HepG2 (cell line): ENCODE measurements at regions not wholly inside any gene's neighbourhood (a gene's known extent, or its start where the extent isn't known, plus 50 kb on each side); places are given as distances from the start of the nearest gene placed in this dataset.

Experiments
- ATAC-seq: fragments of 200-7000 bp; cut with Tn5 transposase; 3 replicates; pipeline ENCODE4 v1.9.1; 2020; ENCODE audit warnings: mild to moderate bottlenecking, moderate library complexity
- BruUV-seq: library from RNA; stranded (reverse); fragments of 400-500 nt; replicated peaks from 2 replicates; lab custom pipeline; 2021; lab: Mats Ljungman, UMichigan
- CTCF ChIA-PET: fragments of 300-600 bp; formaldehyde crosslinking; extraction: SDS; loops from one replicate; lab custom pipeline; 2021; ENCODE audit warnings: low total read pairs, inconsistent platforms, low intra/inter-chr PET ratio; lab: Yijun Ruan, JAX
- POLR2A ChIA-PET: fragments of 350-600 bp; sonication (Branson Sonifier 250); formaldehyde crosslinking; loops from one replicate; lab custom pipeline; 2020; ENCODE audit warnings: antibody characterized with exemption, inconsistent platforms; lab: Yijun Ruan, JAX
- DNase-seq: peaks from one replicate; pipeline ENCODE4 v3.0.0-alpha.2; 2015; ENCODE audit warnings: low spot score
- FAIRE-seq: peaks from 3 replicates; lab custom pipeline; 2011; peaks lifted over from hg19 to GRCh38; lab: Jason Lieb, UNC
- H2AFZ ChIP-seq: one replicate; pipeline ENCODE4 v1.6.1; 2011; ENCODE audit warnings: low read length, inconsistent platforms
- H3K27ac ChIP-seq: fragments of 300-600 bp; 3 replicates; pipeline ENCODE4 v1.8.0; 2011; ENCODE audit warnings: mixed run types, mild to moderate bottlenecking, mixed read lengths, low read length, inconsistent platforms; ENCODE audit not compliant: insufficient read depth; ENCODE audit errors: extremely low read length
- H3K27me3 ChIP-seq, 2 experiments: fragments of 200-600 bp in 1 of 2; 2 replicates in 1 of 2; 3 replicates in 1 of 2; pipeline versions ENCODE4 v1.6.0 to v1.8.0; 2011; ENCODE audit warnings: low read length in 2 of 2, mild to moderate bottlenecking in 2 of 2, moderate library complexity in 2 of 2, inconsistent platforms in 1 of 2; ENCODE audit not compliant: insufficient read depth in 2 of 2, control insufficient read depth in 1 of 2
- H3K36me3 ChIP-seq, 2 experiments: fragments of 200-600 bp in 1 of 2; replicated peaks in 1 of 2; 2 replicates in 1 of 2; 3 replicates in 1 of 2; pipeline versions ENCODE4 v1.5.1 to v1.8.0; 2011; ENCODE audit warnings: low read length in 2 of 2, inconsistent platforms in 1 of 2; ENCODE audit not compliant: insufficient read depth in 2 of 2, control insufficient read depth in 1 of 2
- H3K4me1 ChIP-seq: 2 replicates; pipeline ENCODE4 v1.5.1; 2012; ENCODE audit warnings: low read length, inconsistent platforms; ENCODE audit not compliant: insufficient read depth
- H3K4me2 ChIP-seq: 2 replicates; pipeline ENCODE4 v1.6.0; 2011; ENCODE audit warnings: low read depth, low read length, inconsistent platforms
- H3K4me3 ChIP-seq, 3 experiments: fragments of 200-600 bp in 1 of 3; sonication (generic), shearing (Covaris generic) in 1 of 3; replicated peaks in 1 of 3; 2 replicates each; pipeline ENCODE4 v1.5.1; 2011 to 2016; ENCODE audit warnings: low read length in 3 of 3, inconsistent platforms in 2 of 3, low read depth in 2 of 3, mild to moderate bottlenecking in 2 of 3, control low read depth in 1 of 3, mixed read lengths in 1 of 3; ENCODE audit not compliant: insufficient read depth in 1 of 3
- H3K79me2 ChIP-seq: one replicate; pipeline ENCODE4 v1.6.1; 2011; ENCODE audit warnings: low read length, inconsistent platforms; ENCODE audit not compliant: insufficient read depth
- H3K9ac ChIP-seq: 2 replicates; pipeline ENCODE4 v1.6.0; 2011; ENCODE audit warnings: mild to moderate bottlenecking, low read depth, low read length, inconsistent platforms; ENCODE audit not compliant: insufficient read depth
- H3K9me3 ChIP-seq: 2 replicates; pipeline ENCODE4 v1.5.1; 2012; ENCODE audit warnings: mild to moderate bottlenecking, low read length
- H4K20me1 ChIP-seq: 2 replicates; pipeline ENCODE4 v1.6.0; 2011; ENCODE audit warnings: inconsistent platforms, mild to moderate bottlenecking, low read length, moderate library complexity; ENCODE audit not compliant: insufficient read depth
- NFE2 ChIP-seq: sonication (generic); formaldehyde crosslinking; IDR thresholded peaks from 2 replicates; pipeline ENCODE4 v1.4.0; 2020; ENCODE audit warnings: missing genetic modification reagents
- NKX3-1 ChIP-seq: sonication (generic); formaldehyde crosslinking; IDR thresholded peaks from 2 replicates; pipeline ENCODE4 v1.5.0; 2020; ENCODE audit warnings: missing genetic modification reagents
- SRF ChIP-seq: IDR thresholded peaks from 2 replicates; pipeline ENCODE4 v1.6.1; 2011; ENCODE audit warnings: mild to moderate bottlenecking, low read depth, low read length, moderate library complexity
- ZFP1 ChIP-seq: IDR thresholded peaks from 2 replicates; pipeline ENCODE4 v1.6.1; 2016
- WGBS: methylation state at CpG from one replicate; pipeline ENCODE4 v1.1.6; 2017; ENCODE audit warnings: low lambda C conversion rate; 5-methylcytosine and 5-hydroxymethylcytosine counted together
- in situ Hi-C: cut with HindIII; loops from 2 replicates; pipeline ENCODE4 v1.10.0; 2017; ENCODE audit warnings: low pct_unique_long_range_greater_than_20kb; ENCODE audit not compliant: extremely low pct_ligation_motif_present
- intact Hi-C: fragments of 100-400 bp; cut with micrococcal nuclease; formaldehyde crosslinking; loops from one replicate; pipeline ENCODE4 v1.10.0; 2022; ENCODE audit not compliant: unreplicated experiment
- TF ChIP-seq, protein P1 (sequence below): sonication (generic); formaldehyde crosslinking; IDR thresholded peaks from 2 replicates; pipeline ENCODE4 v1.8.0; 2022; ENCODE audit warnings: mild to moderate bottlenecking, missing genetic modification reagents, moderate library complexity
- TF ChIP-seq, protein P2 (sequence below): fragments of 450-650 bp; IDR thresholded peaks from 2 replicates; pipeline ENCODE4 v1.6.1; 2016
- TF ChIP-seq, protein P3 (sequence below): sonication (generic); formaldehyde crosslinking; IDR thresholded peaks from 2 replicates; pipeline ENCODE4 v1.4.0; 2020; ENCODE audit warnings: missing genetic modification reagents
- TF ChIP-seq, protein P4 (sequence below): IDR thresholded peaks from 2 replicates; pipeline ENCODE4 v1.6.1; 2016; ENCODE audit warnings: low read depth, borderline replicate concordance
- TF ChIP-seq, protein P5 (sequence below): sonication (generic); IDR thresholded peaks from 2 replicates; pipeline ENCODE4 v1.6.1; 2016; ENCODE audit warnings: low read depth, borderline replicate concordance
- TF ChIP-seq, protein P6 (sequence below): sonication (generic); formaldehyde crosslinking; IDR thresholded peaks from 2 replicates; pipeline ENCODE4 v1.5.1; 2020; ENCODE audit warnings: mild to moderate bottlenecking, missing genetic modification reagents

DNA sequence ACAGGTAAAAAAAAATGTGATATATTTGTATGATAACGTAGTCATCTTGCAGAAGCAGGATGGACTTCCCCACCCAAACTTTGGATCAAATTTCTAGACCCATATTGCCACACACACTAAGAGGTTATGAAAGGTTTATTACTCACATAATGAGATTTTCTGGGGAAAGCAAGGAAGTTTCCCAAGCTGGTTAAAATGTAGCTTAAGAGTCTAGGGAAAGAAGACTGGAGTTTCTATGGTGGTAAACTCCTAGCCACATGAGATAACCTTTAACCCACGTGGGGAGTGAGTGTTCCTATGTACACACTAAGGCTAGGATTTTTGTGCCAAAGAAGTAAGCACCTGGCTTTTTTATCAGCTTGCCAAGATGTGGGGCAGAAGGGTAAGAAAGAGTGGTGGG, 335.7 kb upstream of the UBE2E3 start:
- Histone ChIP-seq H4K20me1 (no peaks in the 10 kb centered on the region), H3K9me3 (no peaks in the 10 kb centered on the region), H3K36me3 (no peaks in the 10 kb centered on the region), H3K4me3 (no peak overlapping the region), H3K27ac (no peak overlapping the region), H3K9ac (no peak overlapping the region), H3K79me2 (no peaks in the 10 kb centered on the region), H2AFZ (no peak overlapping the region), H3K27me3 (no peaks in the 10 kb centered on the region), H3K4me2 (no peak overlapping the region)
- FAIRE-seq: no peak
- no peak for DNase-seq
- in situ Hi-C loops (no loop called here), intact Hi-C loops (no loop called here)
- BruUV-seq: no TSS peak
- no peak for ATAC-seq
- WGBS: under 1% methylated on average over 2 of the region's 2 CpGs
- POLR2A ChIA-PET: no interaction called here
- TF ChIP-seq, protein P1, sequence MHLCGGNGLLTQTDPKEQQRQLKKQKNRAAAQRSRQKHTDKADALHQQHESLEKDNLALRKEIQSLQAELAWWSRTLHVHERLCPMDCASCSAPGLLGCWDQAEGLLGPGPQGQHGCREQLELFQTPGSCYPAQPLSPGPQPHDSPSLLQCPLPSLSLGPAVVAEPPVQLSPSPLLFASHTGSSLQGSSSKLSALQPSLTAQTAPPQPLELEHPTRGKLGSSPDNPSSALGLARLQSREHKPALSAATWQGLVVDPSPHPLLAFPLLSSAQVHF (CRISPR knock-in tag): no peak
- TF ChIP-seq, protein P2, sequence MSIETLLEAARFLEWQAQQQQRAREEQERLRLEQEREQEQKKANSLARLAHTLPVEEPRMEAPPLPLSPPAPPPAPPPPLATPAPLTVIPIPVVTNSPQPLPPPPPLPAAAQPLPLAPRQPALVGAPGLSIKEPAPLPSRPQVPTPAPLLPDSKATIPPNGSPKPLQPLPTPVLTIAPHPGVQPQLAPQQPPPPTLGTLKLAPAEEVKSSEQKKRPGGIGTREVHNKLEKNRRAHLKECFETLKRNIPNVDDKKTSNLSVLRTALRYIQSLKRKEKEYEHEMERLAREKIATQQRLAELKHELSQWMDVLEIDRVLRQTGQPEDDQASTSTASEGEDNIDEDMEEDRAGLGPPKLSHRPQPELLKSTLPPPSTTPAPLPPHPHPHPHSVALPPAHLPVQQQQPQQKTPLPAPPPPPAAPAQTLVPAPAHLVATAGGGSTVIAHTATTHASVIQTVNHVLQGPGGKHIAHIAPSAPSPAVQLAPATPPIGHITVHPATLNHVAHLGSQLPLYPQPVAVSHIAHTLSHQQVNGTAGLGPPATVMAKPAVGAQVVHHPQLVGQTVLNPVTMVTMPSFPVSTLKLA: peak; percentile 80
- TF ChIP-seq, all 625 proteins: peak for 1
- no peaks in the 10 kb centered on the region for H3K4me1 ChIP-seq
- CTCF ChIA-PET: no interaction called here

DNA sequence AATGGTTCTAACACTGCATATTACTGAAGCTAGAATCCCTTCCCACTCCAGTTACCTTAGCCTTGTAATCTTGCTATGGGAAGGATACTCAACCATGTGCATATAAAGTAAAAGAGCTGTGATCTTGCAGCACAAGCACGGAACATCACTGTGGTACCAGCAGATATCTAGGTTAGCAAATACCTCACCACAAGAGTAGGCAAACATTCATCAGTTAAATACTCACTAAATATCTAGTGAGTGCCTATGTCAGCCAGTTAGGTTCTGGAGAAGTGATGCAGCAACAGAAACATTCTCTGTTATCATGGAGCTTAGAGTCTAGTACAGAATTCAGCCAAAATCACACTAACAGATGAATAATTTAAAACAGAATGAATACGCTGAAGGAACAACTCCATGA, 349.6 kb upstream of the UBE2E3 start:
- DNase-seq (no peak), FAIRE-seq (no peak), ATAC-seq (no peak)
- BruUV-seq: no TSS peak
- H3K4me1 ChIP-seq: no peaks in the 10 kb centered on the region
- in situ Hi-C loops: no loop called here
- intact Hi-C loops: no loop called here
- H3K27ac ChIP-seq: no peak overlapping the region
- no peak overlapping the region for H3K4me2 ChIP-seq
- no peak overlapping the region for H3K4me3 ChIP-seq
- H3K9ac ChIP-seq: no peak overlapping the region
- TF ChIP-seq, protein P3, sequence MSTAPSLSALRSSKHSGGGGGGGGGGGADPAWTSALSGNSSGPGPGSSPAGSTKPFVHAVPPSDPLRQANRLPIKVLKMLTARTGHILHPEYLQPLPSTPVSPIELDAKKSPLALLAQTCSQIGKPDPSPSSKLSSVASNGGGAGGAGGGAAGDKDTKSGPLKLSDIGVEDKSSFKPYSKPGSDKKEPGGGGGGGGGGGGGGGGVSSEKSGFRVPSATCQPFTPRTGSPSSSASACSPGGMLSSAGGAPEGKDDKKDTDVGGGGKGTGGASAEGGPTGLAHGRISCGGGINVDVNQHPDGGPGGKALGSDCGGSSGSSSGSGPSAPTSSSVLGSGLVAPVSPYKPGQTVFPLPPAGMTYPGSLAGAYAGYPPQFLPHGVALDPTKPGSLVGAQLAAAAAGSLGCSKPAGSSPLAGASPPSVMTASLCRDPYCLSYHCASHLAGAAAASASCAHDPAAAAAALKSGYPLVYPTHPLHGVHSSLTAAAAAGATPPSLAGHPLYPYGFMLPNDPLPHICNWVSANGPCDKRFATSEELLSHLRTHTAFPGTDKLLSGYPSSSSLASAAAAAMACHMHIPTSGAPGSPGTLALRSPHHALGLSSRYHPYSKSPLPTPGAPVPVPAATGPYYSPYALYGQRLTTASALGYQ: no peak
- no peak for TF ChIP-seq SRF
- TF ChIP-seq, protein P4, sequence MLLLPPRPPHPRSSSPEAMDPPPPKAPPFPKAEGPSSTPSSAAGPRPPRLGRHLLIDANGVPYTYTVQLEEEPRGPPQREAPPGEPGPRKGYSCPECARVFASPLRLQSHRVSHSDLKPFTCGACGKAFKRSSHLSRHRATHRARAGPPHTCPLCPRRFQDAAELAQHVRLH (CRISPR knock-in tag): no peak
- no peak for TF ChIP-seq NKX3-1 (CRISPR knock-in tag)
- no peak for TF ChIP-seq NFE2 (CRISPR knock-in tag)
- TF ChIP-seq ZFP1 (CRISPR knock-in tag): no peak
- TF ChIP-seq, protein P5, sequence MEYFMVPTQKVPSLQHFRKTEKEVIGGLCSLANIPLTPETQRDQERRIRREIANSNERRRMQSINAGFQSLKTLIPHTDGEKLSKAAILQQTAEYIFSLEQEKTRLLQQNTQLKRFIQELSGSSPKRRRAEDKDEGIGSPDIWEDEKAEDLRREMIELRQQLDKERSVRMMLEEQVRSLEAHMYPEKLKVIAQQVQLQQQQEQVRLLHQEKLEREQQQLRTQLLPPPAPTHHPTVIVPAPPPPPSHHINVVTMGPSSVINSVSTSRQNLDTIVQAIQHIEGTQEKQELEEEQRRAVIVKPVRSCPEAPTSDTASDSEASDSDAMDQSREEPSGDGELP: no peak
- TF ChIP-seq, protein P6, sequence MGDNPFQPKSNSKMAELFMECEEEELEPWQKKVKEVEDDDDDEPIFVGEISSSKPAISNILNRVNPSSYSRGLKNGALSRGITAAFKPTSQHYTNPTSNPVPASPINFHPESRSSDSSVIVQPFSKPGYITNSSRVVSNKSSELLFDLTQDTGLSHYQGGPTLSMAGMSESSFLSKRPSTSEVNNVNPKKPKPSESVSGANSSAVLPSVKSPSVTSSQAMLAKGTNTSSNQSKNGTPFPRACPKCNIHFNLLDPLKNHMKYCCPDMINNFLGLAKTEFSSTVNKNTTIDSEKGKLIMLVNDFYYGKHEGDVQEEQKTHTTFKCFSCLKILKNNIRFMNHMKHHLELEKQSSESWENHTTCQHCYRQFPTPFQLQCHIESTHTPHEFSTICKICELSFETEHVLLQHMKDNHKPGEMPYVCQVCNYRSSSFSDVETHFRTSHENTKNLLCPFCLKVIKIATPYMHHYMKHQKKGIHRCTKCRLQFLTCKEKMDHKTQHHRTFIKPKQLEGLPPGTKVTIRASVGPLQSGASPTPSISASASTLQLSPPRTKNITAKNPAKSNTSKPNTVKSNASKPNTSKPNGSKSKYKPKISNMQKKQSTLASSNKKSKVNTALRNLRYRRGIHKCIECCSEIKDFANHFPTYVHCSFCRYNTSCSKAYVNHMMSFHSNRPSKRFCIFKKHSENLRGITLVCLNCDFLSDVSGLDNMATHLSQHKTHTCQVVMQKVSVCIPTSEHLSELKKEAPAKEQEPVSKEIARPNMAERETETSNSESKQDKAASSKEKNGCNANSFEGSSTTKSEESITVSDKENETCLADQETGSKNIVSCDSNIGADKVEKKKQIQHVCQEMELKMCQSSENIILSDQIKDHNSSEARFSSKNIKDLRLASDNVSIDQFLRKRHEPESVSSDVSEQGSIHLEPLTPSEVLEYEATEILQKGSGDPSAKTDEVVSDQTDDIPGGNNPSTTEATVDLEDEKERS: no peak
- no peaks in the 10 kb centered on the region for H4K20me1 ChIP-seq
- no peaks in the 10 kb centered on the region for H3K27me3 ChIP-seq
- WGBS: 20% methylated on average over 2 of the region's 2 CpGs
- POLR2A ChIA-PET: no interaction called here
- H3K9me3 ChIP-seq: no peaks in the 10 kb centered on the region
- no peak overlapping the region for H2AFZ ChIP-seq
- no peaks in the 10 kb centered on the region for H3K36me3 ChIP-seq
- CTCF ChIA-PET: no interaction called here
- no peaks in the 10 kb centered on the region for H3K79me2 ChIP-seq
